ENCODE measurements at regions not wholly inside any gene's neighbourhood (a gene's known extent, or its start where the extent isn't known, plus 50 kb on each side); places are given as distances from the start of the nearest gene placed in this dataset.

GRCh38 chr2:43078781-43079755 is 147.3 kb downstream of the ZFP36L2 start:
- H3K9me3 ChIP-seq (ENCODE audit: low read length) = no peaks in the 10 kb centered on the region

DNA sequence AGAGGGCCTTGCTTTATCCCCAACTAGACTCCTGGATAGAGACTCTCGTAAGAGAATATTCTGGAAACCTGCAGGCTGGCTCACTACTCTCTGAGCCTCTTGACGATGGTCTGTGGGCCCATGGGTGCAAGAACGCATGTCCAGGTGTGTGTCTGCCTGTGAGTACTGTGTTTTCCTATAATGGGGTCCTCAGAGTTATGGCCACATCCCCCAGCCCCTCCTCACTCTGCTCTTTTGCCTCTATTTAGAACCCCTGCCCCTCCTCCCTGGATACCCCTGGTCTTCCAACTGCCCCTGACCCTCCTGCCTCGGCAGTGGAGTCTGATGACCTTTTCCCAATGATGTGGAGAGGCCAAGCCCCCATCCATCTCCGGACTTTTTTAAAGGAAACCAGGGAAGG is 148.1 kb downstream of the ZFP36L2 start:
- Histone ChIP-seq H3K9me3 (ENCODE audit: low read length) (no peaks in the 10 kb centered on the region), H3K27me3 (ENCODE audit: insufficient read depth, low read length) (no peaks in the 10 kb centered on the region), H3K36me3 (ENCODE audit: insufficient read depth, low read length) (no peaks in the 10 kb centered on the region), H2AFZ (ENCODE audit: low read depth, low read length) (no peak overlapping the region), H3K4me3 (ENCODE audit: low read length) (no peak overlapping the region), H3K4me1 (ENCODE audit: insufficient read depth, low read length) (peaks cover 8% of the 10 kb centered on the region)

More at GRCh38 chr2:43078781-43079755, 147.3 kb downstream of the ZFP36L2 start:
- Histone ChIP-seq H3K4me1 (ENCODE audit: insufficient read depth, low read length) (peaks cover 15% of the 10 kb centered on the region), H3K27me3 (ENCODE audit: insufficient read depth, low read length) (no peaks in the 10 kb centered on the region), H3K4me3 (ENCODE audit: low read length) (no peak overlapping the region), H3K36me3 (ENCODE audit: insufficient read depth, low read length) (no peaks in the 10 kb centered on the region), H2AFZ (ENCODE audit: low read depth, low read length) (no peak overlapping the region)

- H3K36me3 ChIP-seq (ENCODE audit: insufficient read depth, low read length) = no peaks in the 10 kb centered on the region
- no peaks in the 10 kb centered on the region for H3K9me3 ChIP-seq (ENCODE audit: low read length)
- no peak overlapping the region for H2AFZ ChIP-seq (ENCODE audit: low read depth, low read length)
- no peak overlapping the region for H3K4me3 ChIP-seq (ENCODE audit: low read length)
- peaks cover 3% of the 10 kb centered on the region for H3K4me1 ChIP-seq (ENCODE audit: insufficient read depth, low read length)
- H3K27me3 ChIP-seq (ENCODE audit: insufficient read depth, low read length) = no peaks in the 10 kb centered on the region
Measured at GRCh38 chr2:43077876-43078275, 148.5 kb downstream of the ZFP36L2 start.

DNA sequence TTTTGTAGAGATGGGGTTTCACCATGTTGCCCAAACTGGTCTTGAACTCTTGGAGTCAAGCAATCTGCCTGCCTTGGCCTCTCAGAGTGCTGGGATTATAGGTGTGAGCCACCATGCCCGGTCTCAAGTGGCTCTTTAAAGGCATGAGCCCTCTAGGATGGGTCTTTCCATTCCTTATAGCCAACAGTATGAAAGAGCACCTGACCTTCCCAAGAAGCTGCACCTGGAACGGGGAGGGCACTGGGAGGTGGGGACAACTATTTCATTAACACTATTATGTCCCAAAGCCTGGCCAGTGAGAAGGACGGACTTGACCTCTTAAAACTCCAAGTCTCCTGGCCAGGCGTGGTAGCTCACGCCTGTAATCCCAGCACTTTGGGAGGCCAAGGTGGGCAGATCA is 149.7 kb downstream of the ZFP36L2 start:
- Histone ChIP-seq H2AFZ (ENCODE audit: low read depth, low read length) (no peak overlapping the region), H3K4me1 (ENCODE audit: insufficient read depth, low read length) (peaks cover 3% of the 10 kb centered on the region), H3K4me3 (ENCODE audit: low read length) (no peak overlapping the region), H3K36me3 (ENCODE audit: insufficient read depth, low read length) (no peaks in the 10 kb centered on the region), H3K27me3 (ENCODE audit: insufficient read depth, low read length) (no peaks in the 10 kb centered on the region), H3K9me3 (ENCODE audit: low read length) (no peaks in the 10 kb centered on the region)

GRCh38 chr2:43075811-43076585 is 150.4 kb downstream of the ZFP36L2 start:
- H3K36me3 ChIP-seq (ENCODE audit: insufficient read depth, low read length) = no peaks in the 10 kb centered on the region
- H3K27me3 ChIP-seq (ENCODE audit: insufficient read depth, low read length) = no peaks in the 10 kb centered on the region
- no peaks in the 10 kb centered on the region for H3K9me3 ChIP-seq (ENCODE audit: low read length)
- no peak overlapping the region for H3K4me3 ChIP-seq (ENCODE audit: low read length)
- H3K4me1 ChIP-seq (ENCODE audit: insufficient read depth, low read length) = peaks cover 9% of the 10 kb centered on the region
- no peak overlapping the region for H2AFZ ChIP-seq (ENCODE audit: low read depth, low read length)

DNA sequence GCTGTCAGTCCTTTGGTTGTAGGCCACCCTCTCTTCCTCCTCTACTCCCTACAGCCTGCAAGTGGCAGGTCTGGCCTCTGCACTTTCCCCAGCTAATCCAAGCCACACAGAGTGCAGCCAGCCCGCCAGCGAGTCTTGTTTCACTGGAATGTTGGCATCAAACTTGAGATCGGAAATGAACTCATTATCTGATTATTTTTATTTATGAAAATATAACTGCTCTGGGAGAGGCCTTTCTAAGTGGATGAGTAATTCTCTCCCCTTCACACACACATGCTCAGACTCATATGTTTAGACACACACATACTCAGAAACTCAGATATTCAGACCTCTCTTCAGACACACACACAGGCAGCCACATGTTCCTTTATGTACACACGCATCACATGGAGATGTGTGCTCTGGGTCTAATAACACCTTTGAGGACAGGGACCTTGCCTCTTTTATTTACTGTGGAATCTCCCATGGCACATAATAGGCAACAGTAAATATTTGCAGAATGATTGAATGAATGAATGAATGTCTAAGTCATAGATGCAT is 151.3 kb downstream of the ZFP36L2 start:
- H3K9me3 ChIP-seq (ENCODE audit: low read length) = no peaks in the 10 kb centered on the region
- H3K4me1 ChIP-seq (ENCODE audit: insufficient read depth, low read length) = peaks cover 14% of the 10 kb centered on the region
- no peak overlapping the region for H2AFZ ChIP-seq (ENCODE audit: low read depth, low read length)
- H3K4me3 ChIP-seq (ENCODE audit: low read length) = no peak overlapping the region
- no peaks in the 10 kb centered on the region for H3K27me3 ChIP-seq (ENCODE audit: insufficient read depth, low read length)
- no peaks in the 10 kb centered on the region for H3K36me3 ChIP-seq (ENCODE audit: insufficient read depth, low read length)

GRCh38 chr2:43074592-43075053 is 151.8 kb downstream of the ZFP36L2 start:
- H3K4me3 ChIP-seq (ENCODE audit: low read length) = no peak overlapping the region
- no peaks in the 10 kb centered on the region for H3K9me3 ChIP-seq (ENCODE audit: low read length)
- peaks cover 14% of the 10 kb centered on the region for H3K4me1 ChIP-seq (ENCODE audit: insufficient read depth, low read length)
- H3K36me3 ChIP-seq (ENCODE audit: insufficient read depth, low read length) = no peaks in the 10 kb centered on the region
- no peaks in the 10 kb centered on the region for H3K27me3 ChIP-seq (ENCODE audit: insufficient read depth, low read length)
- H2AFZ ChIP-seq (ENCODE audit: low read depth, low read length) = no peak overlapping the region

DNA sequence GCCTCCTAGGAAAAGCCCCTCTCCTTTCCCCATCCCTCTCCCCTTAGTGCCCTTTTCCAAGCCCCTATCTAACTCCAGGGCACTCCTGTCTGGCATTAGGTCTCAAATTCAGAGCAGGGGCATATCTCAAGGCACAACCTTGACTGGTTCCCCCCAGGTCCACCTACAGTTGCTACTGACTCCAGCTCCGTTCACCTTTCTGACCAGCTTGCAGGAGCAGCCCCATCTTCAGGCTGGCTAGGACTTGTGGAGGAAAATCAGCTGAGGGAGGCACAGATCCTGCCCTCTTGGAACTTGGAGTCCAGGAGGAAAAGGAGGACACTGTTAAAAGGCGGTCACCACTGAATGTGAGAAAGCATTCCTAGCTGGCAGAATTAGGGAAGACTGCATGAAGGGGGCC is 152.4 kb downstream of the ZFP36L2 start:
- H3K36me3 ChIP-seq (ENCODE audit: insufficient read depth, low read length) = no peaks in the 10 kb centered on the region
- H2AFZ ChIP-seq (ENCODE audit: low read depth, low read length) = no peak overlapping the region
- H3K4me1 ChIP-seq (ENCODE audit: insufficient read depth, low read length) = peaks cover 14% of the 10 kb centered on the region
- no peaks in the 10 kb centered on the region for H3K27me3 ChIP-seq (ENCODE audit: insufficient read depth, low read length)
- no peak overlapping the region for H3K4me3 ChIP-seq (ENCODE audit: low read length)
- H3K9me3 ChIP-seq (ENCODE audit: low read length) = no peaks in the 10 kb centered on the region

GRCh38 chr2:43073401-43073825 is 153.0 kb downstream of the ZFP36L2 start:
- H3K4me3 ChIP-seq (ENCODE audit: low read length) = no peak overlapping the region
- no peaks in the 10 kb centered on the region for H3K36me3 ChIP-seq (ENCODE audit: insufficient read depth, low read length)
- peaks cover 14% of the 10 kb centered on the region for H3K4me1 ChIP-seq (ENCODE audit: insufficient read depth, low read length)
- H3K9me3 ChIP-seq (ENCODE audit: low read length) = no peaks in the 10 kb centered on the region
- H3K27me3 ChIP-seq (ENCODE audit: insufficient read depth, low read length) = no peaks in the 10 kb centered on the region
- H2AFZ ChIP-seq (ENCODE audit: low read depth, low read length) = no peak overlapping the region

DNA sequence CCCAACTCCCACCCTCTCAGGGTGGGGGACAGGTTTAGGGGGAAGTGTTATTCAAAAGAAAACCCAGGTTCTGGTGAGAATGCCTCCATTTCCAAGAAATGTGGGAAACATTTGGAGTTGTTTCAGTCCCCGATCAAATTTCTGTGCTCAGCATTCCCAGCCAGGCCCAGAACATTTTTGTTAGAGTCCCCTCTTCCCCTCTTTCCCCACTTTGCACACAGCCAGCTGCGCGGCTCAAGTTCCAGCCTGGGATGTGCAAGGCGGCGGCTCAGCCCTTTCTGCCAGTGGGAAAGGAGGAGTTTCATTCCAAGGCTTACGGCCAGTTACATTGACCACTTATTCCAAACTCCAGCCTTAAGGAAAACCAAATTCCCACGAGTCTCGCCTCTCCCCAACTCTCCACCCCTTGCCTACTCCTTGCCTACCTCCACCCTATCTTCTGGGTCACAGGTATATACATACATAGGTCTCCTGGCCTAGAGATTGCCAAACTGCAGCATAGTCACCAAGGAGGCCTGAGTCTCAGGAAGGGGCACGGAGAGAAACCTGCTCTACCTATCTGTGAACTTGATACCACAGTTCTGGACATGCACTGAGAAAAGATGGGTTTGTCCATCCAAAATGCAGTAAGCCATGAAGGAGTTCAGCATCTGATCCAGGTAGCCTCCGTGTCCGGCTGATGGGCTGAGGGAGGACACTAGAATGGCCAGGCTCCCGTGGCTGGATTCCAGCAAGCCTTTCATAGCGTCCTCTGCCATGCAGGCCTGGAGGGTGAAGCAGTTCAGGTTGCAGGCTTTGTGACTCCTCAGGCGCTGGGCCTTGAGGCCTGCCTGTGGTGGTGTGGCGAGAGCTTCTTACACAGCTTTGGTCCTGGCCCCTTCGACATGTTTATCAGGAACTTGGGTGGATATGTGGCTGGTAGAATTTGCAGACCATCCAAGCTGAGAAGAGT is 154.5 kb downstream of the ZFP36L2 start:
- H3K36me3 ChIP-seq (ENCODE audit: insufficient read depth, low read length) = no peaks in the 10 kb centered on the region
- peaks cover 14% of the 10 kb centered on the region for H3K4me1 ChIP-seq (ENCODE audit: insufficient read depth, low read length)
- no peak overlapping the region for H2AFZ ChIP-seq (ENCODE audit: low read depth, low read length)
- no peaks in the 10 kb centered on the region for H3K27me3 ChIP-seq (ENCODE audit: insufficient read depth, low read length)
- H3K9me3 ChIP-seq (ENCODE audit: low read length) = no peaks in the 10 kb centered on the region
- H3K4me3 ChIP-seq (ENCODE audit: low read length) = no peak overlapping the region

DNA sequence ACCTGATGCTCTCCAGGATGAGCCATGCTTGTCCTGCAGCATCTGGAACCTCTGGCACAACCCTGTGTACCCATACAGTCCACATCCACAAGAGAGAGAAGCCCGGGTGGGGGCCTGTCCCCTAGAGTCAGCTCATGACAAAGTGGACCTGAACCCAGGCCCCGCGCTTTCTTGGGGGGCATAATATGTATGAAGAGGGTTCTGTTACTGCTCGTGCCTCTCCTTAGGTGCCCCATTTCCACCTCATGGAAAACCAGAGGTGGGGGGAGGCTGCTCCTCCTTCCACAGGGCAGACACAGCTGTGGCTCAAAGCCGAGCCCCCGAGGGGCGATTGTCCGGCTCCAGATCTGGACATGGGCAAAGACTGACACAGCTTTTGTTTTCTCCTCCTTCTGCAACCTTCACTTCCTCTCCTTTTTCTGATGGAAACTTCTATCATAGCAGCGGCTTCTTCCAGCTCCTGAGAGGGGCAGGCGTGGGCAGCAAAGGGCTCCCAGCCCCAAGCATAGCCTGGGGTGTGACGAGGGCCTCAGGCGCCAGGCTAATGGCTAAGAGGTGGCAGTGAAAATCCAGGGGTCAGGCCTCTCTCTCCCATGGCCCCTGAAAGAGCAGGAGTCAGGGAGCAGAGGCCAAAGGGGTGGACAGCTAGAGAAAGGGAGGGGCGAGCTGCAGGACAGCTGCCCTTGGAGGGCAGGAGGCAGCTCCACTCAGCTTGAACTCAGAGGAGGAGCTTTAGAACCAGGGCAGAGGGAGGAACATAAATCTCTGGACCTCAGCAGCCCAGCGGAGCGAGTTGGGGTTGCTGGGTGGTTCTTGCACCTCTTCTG is 155.5 kb downstream of the ZFP36L2 start:
- Histone ChIP-seq H3K4me1 (ENCODE audit: insufficient read depth, low read length) (peaks cover 14% of the 10 kb centered on the region), H3K4me3 (ENCODE audit: low read length) (no peak overlapping the region), H3K27me3 (ENCODE audit: insufficient read depth, low read length) (no peaks in the 10 kb centered on the region), H2AFZ (ENCODE audit: low read depth, low read length) (no peak overlapping the region), H3K36me3 (ENCODE audit: insufficient read depth, low read length) (no peaks in the 10 kb centered on the region), H3K9me3 (ENCODE audit: low read length) (no peaks in the 10 kb centered on the region)
